ENCODE measurements at regions not wholly inside any gene's neighbourhood (a gene's known extent, or its start where the extent isn't known, plus 50 kb on each side); places are given as distances from the start of the nearest gene placed in this dataset.

DNA sequence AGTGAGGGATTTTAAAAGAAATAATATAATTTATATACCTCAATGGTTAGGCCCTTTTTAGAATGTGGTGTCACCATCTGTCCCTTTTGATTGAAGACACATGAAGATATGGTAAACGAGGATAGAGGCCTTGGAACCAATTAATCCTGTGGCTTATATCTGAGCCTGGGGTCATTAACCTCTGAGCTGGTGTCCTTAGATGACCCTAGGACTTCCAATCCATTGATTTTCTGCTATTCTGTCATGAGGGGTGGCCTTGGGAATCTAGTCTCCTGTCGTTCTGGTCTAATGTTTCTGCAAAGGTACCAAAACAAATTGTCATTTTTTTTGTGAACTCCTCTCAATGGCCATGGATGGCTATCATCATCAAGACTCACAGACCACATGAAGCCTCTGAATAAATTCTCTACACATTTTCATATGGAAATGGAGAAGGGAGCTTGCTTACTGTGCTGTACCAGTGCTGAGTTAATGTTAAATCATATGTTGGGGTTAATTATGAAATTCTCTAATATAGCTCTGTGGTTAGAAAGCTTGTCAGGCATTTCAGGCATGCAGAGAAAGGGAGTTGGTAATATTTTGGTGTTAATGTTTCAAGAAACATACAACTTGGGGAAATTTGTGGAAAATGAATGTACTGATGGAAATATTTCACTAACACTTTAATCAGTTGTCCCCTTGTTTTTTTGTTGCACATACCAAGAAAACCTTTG, 204.2 kb upstream of the IL15 start:
- no peaks in the 10 kb centered on the region for H3K27me3 ChIP-seq
- no peaks in the 10 kb centered on the region for H3K36me3 ChIP-seq
- H3K4me3 ChIP-seq: no peak overlapping the region
- no peaks in the 10 kb centered on the region for H3K9me3 ChIP-seq
- no peak for DNase-seq
- WGBS, 2 donors: 40 to 55% methylated on average over 2 of the region's 2 CpGs
- ATAC-seq: no peak
- peaks cover 0 to 16% (median 0%) of the 10 kb centered on the region in 9 donors for H3K4me1 ChIP-seq
- TF ChIP-seq, protein P1, sequence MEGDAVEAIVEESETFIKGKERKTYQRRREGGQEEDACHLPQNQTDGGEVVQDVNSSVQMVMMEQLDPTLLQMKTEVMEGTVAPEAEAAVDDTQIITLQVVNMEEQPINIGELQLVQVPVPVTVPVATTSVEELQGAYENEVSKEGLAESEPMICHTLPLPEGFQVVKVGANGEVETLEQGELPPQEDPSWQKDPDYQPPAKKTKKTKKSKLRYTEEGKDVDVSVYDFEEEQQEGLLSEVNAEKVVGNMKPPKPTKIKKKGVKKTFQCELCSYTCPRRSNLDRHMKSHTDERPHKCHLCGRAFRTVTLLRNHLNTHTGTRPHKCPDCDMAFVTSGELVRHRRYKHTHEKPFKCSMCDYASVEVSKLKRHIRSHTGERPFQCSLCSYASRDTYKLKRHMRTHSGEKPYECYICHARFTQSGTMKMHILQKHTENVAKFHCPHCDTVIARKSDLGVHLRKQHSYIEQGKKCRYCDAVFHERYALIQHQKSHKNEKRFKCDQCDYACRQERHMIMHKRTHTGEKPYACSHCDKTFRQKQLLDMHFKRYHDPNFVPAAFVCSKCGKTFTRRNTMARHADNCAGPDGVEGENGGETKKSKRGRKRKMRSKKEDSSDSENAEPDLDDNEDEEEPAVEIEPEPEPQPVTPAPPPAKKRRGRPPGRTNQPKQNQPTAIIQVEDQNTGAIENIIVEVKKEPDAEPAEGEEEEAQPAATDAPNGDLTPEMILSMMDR (IDR thresholded peaks at IDR 0.05): no peak
- intact Hi-C loops (cut with DNase I): no loop called here
- H3K27ac ChIP-seq: no peak overlapping the region

DNA sequence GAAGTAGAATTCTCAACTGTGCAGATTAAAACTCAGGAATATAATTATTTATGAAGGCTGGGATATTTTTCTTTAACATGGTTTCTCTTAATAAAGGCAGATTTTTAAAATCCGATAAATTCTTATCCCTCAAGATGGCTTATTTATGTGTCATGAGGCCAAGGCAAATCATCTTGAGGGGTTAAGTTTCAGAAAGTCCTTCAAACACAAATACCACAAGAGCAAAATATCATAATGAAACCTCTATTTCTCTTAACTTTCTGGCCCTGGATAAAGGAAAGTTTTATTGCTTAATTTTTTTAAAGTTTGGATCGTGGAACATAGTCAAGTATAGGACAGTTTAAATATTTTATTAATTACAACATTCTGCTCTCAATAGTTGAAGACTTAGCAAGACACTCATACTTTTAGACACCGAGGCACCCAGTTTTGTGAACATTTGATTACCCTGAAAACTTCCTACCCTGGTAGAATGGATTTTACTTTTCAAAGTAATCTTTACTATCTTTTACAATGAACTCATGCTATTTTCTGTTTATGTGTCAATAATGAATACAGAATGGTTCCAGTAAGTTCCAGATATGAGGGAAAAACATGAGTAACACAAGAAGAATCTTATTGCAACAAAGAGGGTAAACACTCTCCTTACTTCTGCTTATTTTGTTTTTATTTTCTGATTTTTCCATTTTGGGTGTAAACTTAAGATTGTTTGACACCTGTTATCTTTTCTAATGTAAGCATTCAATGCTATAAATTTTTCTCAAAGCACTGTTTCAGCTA, 200.7 kb upstream of the IL15 start:
- ATAC-seq (no peak), DNase-seq (no peak)
- Histone ChIP-seq H3K36me3 (no peaks in the 10 kb centered on the region), H3K9me3 (no peaks in the 10 kb centered on the region), H3K4me1 (peaks cover 0 to 6% (median 0%) of the 10 kb centered on the region in 9 donors), H3K27me3 (no peaks in the 10 kb centered on the region), H3K4me3 (no peak overlapping the region), H3K27ac (no peak overlapping the region)
- 74 to 83% methylated on average over 3 of the region's 3 CpGs for WGBS, 2 donors
- intact Hi-C loops (cut with DNase I): no loop called here
- TF ChIP-seq, protein P1 (IDR thresholded peaks at IDR 0.05): no peak

DNA sequence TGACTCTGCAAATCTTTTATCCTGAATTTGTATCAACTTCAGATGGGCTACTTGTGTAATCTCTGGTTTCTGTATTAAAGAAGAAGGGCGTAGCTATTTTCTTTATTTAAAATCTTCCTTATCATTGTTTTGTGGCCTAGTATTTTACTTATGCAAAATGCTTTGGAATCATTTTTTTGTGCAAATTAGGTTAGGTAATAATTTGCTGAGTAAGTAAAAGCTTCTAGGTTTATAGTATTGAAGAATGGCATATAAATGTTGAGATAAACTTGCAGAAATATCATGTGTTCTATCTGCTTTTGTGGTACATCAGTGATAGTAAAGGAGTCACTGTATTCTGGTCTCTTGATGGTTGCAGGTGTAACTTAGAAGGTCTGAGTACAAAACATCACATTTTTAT, 197.2 kb upstream of the IL15 start:
- TF ChIP-seq, protein P1 (IDR thresholded peaks at IDR 0.05): no peak
- H3K27me3 ChIP-seq: no peaks in the 10 kb centered on the region
- no peak overlapping the region for H3K27ac ChIP-seq
- no peak for DNase-seq
- ATAC-seq: no peak
- 86 to 91% methylated on average over 1 of the region's 1 CpG for WGBS, 2 donors
- no peaks in the 10 kb centered on the region for H3K9me3 ChIP-seq
- H3K4me1 ChIP-seq: peaks cover 0 to 6% (median 0%) of the 10 kb centered on the region in 9 donors
- H3K36me3 ChIP-seq: no peaks in the 10 kb centered on the region
- H3K4me3 ChIP-seq: no peak overlapping the region
- intact Hi-C loops (cut with DNase I): no loop called here

DNA sequence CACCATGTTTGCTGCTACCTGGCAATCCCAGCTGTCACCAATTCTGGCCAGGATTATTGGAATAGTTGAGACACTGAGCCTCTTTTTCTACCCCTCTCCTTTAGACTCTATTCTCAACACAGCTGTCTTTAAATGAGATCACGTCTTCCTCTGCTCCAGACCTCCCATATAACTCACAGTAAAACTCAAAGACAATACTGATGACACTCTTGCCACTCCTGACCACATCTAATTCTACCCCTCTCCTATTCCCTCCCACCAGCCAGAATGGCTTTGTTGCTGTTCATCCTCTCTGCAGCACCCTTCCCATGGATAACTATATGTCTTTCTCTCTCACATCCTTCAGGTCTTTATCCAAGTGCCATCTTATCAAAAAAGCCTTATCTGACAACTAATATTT, 188.6 kb upstream of the IL15 start:
- ATAC-seq (no peak), DNase-seq (no peak)
- intact Hi-C loops (cut with DNase I): no loop called here
- WGBS, 2 donors: 78 to 79% methylated on average over 1 of the region's 1 CpG
- Histone ChIP-seq H3K36me3 (no peaks in the 10 kb centered on the region), H3K27me3 (no peaks in the 10 kb centered on the region), H3K4me3 (no peak overlapping the region), H3K9me3 (peaks cover 0 to 4% (median 0%) of the 10 kb centered on the region in 11 donors), H3K27ac (no peak overlapping the region), H3K4me1 (no peaks in the 10 kb centered on the region)
- TF ChIP-seq, protein P1 (IDR thresholded peaks at IDR 0.05): no peak

Data from heart right ventricle (tissue), 16 donors.